ENCODE measurements at regions not wholly inside any gene's neighbourhood (a gene's known extent, or its start where the extent isn't known, plus 50 kb on each side); places are given as distances from the start of the nearest gene placed in this dataset.

- TF ChIP-seq POLR2A (IDR thresholded peaks at IDR 0.05; ENCODE audit: low read depth): no peak
- no peak for TF ChIP-seq CTCF (IDR thresholded peaks at IDR 0.05)
- TF ChIP-seq POLR2AphosphoS5 (IDR thresholded peaks at IDR 0.05): no peak
- TF ChIP-seq EP300 (IDR thresholded peaks at IDR 0.05): no peak
These were observed 50.0 kb upstream of the KCNMA1 start for GRCh38 chr10:77687621-77688020.

Data from esophagus muscularis mucosa (tissue), 4 donors.